ENCODE measurements at regions not wholly inside any gene's neighbourhood (a gene's known extent, or its start where the extent isn't known, plus 50 kb on each side); places are given as distances from the start of the nearest gene placed in this dataset.

GRCh38 chr15:93432474-93432873, 343.5 kb upstream of the RGMA start:
- no peak for ATAC-seq
- Histone ChIP-seq H3K36me3 (no peaks in the 10 kb centered on the region), H3K4me3 (no peak overlapping the region), H3K9me3 (no peaks in the 10 kb centered on the region), H3K27ac (no peak overlapping the region), H3K4me1 (peaks cover 5 to 7% of the 10 kb centered on the region in 2 donors), H3K27me3 (no peaks in the 10 kb centered on the region)
- TF ChIP-seq POLR2A (IDR thresholded peaks at IDR 0.05) (no peak), CTCF (IDR thresholded peaks at IDR 0.05 in 4 of 5, conservative IDR thresholded peaks at IDR 0.05 in 1 of 5) (no peak)
- no peak for DNase-seq
- in situ Hi-C loops (cut with MboI; ENCODE audit: low sequenced_read_pairs in 4 of 4): loop anchor here in 1 of 4 donors (25.0 kb wide), 1 partner anchor 645 kb away; no protein-coding TSS in a partner anchor
- intact Hi-C loops (cut with DNase I; ENCODE audit: low total_unique reads): no loop called here

- no peak for DNase-seq
- intact Hi-C loops (cut with DNase I; ENCODE audit: low total_unique reads): no loop called here
- no peak overlapping the region for H3K27ac ChIP-seq
- no peaks in the 10 kb centered on the region for H3K27me3 ChIP-seq
- H3K4me3 ChIP-seq: no peak overlapping the region
- H3K9me3 ChIP-seq: no peaks in the 10 kb centered on the region
- no peak for ATAC-seq
- TF ChIP-seq POLR2A (IDR thresholded peaks at IDR 0.05): no peak
- no peak for TF ChIP-seq CTCF (IDR thresholded peaks at IDR 0.05 in 4 of 5, conservative IDR thresholded peaks at IDR 0.05 in 1 of 5)
- in situ Hi-C loops (cut with MboI; ENCODE audit: low sequenced_read_pairs in 4 of 4): loop anchor here in 1 of 4 donors (25.0 kb wide), 1 partner anchor 642 kb away; no protein-coding TSS in a partner anchor
- H3K36me3 ChIP-seq: no peaks in the 10 kb centered on the region
- H3K4me1 ChIP-seq: peaks cover 5 to 7% of the 10 kb centered on the region in 2 donors
These were observed 339.9 kb upstream of the RGMA start for GRCh38 chr15:93428807-93429351.

GRCh38 chr15:93428150-93428549, 339.1 kb upstream of the RGMA start:
- in situ Hi-C loops (cut with MboI; ENCODE audit: low sequenced_read_pairs in 4 of 4): loop anchor here in 1 of 4 donors (25.0 kb wide), 1 partner anchor 641 kb away; no protein-coding TSS in a partner anchor
- peak; percentile 65 to 77 for ATAC-seq

GRCh38 chr15:93424131-93424530, 335.1 kb upstream of the RGMA start:
- no peaks in the 10 kb centered on the region for H3K36me3 ChIP-seq
- no peak overlapping the region for H3K4me3 ChIP-seq
- DNase-seq (no peak), ATAC-seq (no peak)
- H3K4me1 ChIP-seq: peaks cover 5 to 7% of the 10 kb centered on the region in 2 donors
- no peaks in the 10 kb centered on the region for H3K27me3 ChIP-seq
- TF ChIP-seq CTCF (IDR thresholded peaks at IDR 0.05 in 4 of 5, conservative IDR thresholded peaks at IDR 0.05 in 1 of 5) (no peak), POLR2A (IDR thresholded peaks at IDR 0.05) (no peak)
- in situ Hi-C loops (cut with MboI; ENCODE audit: low sequenced_read_pairs in 4 of 4) (no loop called here), intact Hi-C loops (cut with DNase I; ENCODE audit: low total_unique reads) (no loop called here)
- H3K9me3 ChIP-seq: no peaks in the 10 kb centered on the region
- no peak overlapping the region for H3K27ac ChIP-seq

More at GRCh38 chr15:93428150-93428549, 339.1 kb upstream of the RGMA start:
- intact Hi-C loops (cut with DNase I; ENCODE audit: low total_unique reads): no loop called here
- Histone ChIP-seq H3K4me3 (no peak overlapping the region), H3K27me3 (no peaks in the 10 kb centered on the region), H3K9me3 (no peaks in the 10 kb centered on the region), H3K27ac (no peak overlapping the region), H3K36me3 (no peaks in the 10 kb centered on the region), H3K4me1 (peaks cover 5 to 7% of the 10 kb centered on the region in 2 donors)
- DNase-seq: peak in 1 of 2 donors; percentile 21
- TF ChIP-seq POLR2A (IDR thresholded peaks at IDR 0.05) (no peak), CTCF (IDR thresholded peaks at IDR 0.05 in 4 of 5, conservative IDR thresholded peaks at IDR 0.05 in 1 of 5) (no peak)

GRCh38 chr15:93422476-93422875, 333.5 kb upstream of the RGMA start:
- TF ChIP-seq CTCF (IDR thresholded peaks at IDR 0.05 in 4 of 5, conservative IDR thresholded peaks at IDR 0.05 in 1 of 5) (no peak), POLR2A (IDR thresholded peaks at IDR 0.05) (no peak)
- Histone ChIP-seq H3K27ac (no peak overlapping the region), H3K4me1 (no peaks in the 10 kb centered on the region), H3K4me3 (no peak overlapping the region), H3K36me3 (no peaks in the 10 kb centered on the region), H3K27me3 (no peaks in the 10 kb centered on the region), H3K9me3 (no peaks in the 10 kb centered on the region)
- DNase-seq (no peak), ATAC-seq (no peak)
- intact Hi-C loops (cut with DNase I; ENCODE audit: low total_unique reads) (no loop called here), in situ Hi-C loops (cut with MboI; ENCODE audit: low sequenced_read_pairs in 4 of 4) (no loop called here)

Measured in gastrocnemius medialis (tissue), 4 donors.